Keratinocyte (primary cell): ENCODE measurements at regions not wholly inside any gene's neighbourhood (a gene's known extent, or its start where the extent isn't known, plus 50 kb on each side); places are given as distances from the start of the nearest gene placed in this dataset.

ENCODE experiments used
- DNase-seq: peaks from one replicate; pipeline ENCODE4 v3.0.0-alpha.2; 2011; ENCODE audit warnings: low read depth, missing footprints, low spot score
- FAIRE-seq: peaks from 2 replicates; lab custom pipeline; 2011; peaks lifted over from hg19 to GRCh38; lab: Jason Lieb, UNC
- H2AFZ ChIP-seq: 2 replicates; pipeline ENCODE4 v1.6.0; 2012; ENCODE audit warnings: low read length, control low read depth, inconsistent platforms; ENCODE audit not compliant: control insufficient read depth
- H3K27ac ChIP-seq: 2 replicates; pipeline ENCODE4 v1.5.1; 2011; ENCODE audit warnings: low read length; ENCODE audit not compliant: control insufficient read depth, insufficient read depth
- H3K27me3 ChIP-seq: 3 replicates; pipeline ENCODE4 v1.6.0; 2011; ENCODE audit warnings: low read length; ENCODE audit not compliant: control insufficient read depth, insufficient read depth; ENCODE audit errors: extremely low read depth
- H3K36me3 ChIP-seq, 2 experiments: 2 replicates in 1 of 2; 3 replicates in 1 of 2; pipeline ENCODE4 v1.5.1; 2011; ENCODE audit warnings: low read length in 2 of 2, mild to moderate bottlenecking in 1 of 2; ENCODE audit not compliant: control insufficient read depth in 2 of 2, insufficient read depth in 2 of 2; ENCODE audit errors: extremely low read depth in 1 of 2
- H3K4me1 ChIP-seq: 3 replicates; pipeline ENCODE4 v1.5.1; 2011; ENCODE audit warnings: low read length; ENCODE audit not compliant: control insufficient read depth, insufficient read depth; ENCODE audit errors: extremely low read depth
- H3K4me2 ChIP-seq: 3 replicates; pipeline ENCODE4 v1.6.0; 2011; ENCODE audit warnings: low read depth, low read length; ENCODE audit not compliant: control insufficient read depth, insufficient read depth; ENCODE audit errors: extremely low read depth
- H3K4me3 ChIP-seq, 3 experiments: fragments of 200-600 bp in 1 of 3; sonication (generic) in 1 of 3; 2 replicates in 2 of 3; 3 replicates in 1 of 3; pipeline ENCODE4 v1.5.1; 2011 to 2016; ENCODE audit warnings: low read length in 3 of 3, mild to moderate bottlenecking in 3 of 3, control low read depth in 2 of 3, inconsistent platforms in 1 of 3, low read depth in 1 of 3, mixed read lengths in 1 of 3, mixed run types in 1 of 3, moderate library complexity in 1 of 3; ENCODE audit not compliant: control insufficient read depth in 2 of 3, insufficient read depth in 2 of 3; ENCODE audit errors: extremely low read depth in 1 of 3
- H3K79me2 ChIP-seq: 2 replicates; pipeline ENCODE4 v1.6.0; 2012; ENCODE audit warnings: low read length; ENCODE audit not compliant: control insufficient read depth, insufficient read depth
- H3K9ac ChIP-seq: 3 replicates; pipeline ENCODE4 v1.6.0; 2011; ENCODE audit warnings: low read length; ENCODE audit not compliant: control insufficient read depth, insufficient read depth; ENCODE audit errors: extremely low read depth
- H3K9me1 ChIP-seq: 3 replicates; pipeline ENCODE4 v1.6.0; 2011; ENCODE audit warnings: low read length; ENCODE audit not compliant: control insufficient read depth, insufficient read depth; ENCODE audit errors: extremely low read depth
- H3K9me3 ChIP-seq: 2 replicates; pipeline ENCODE4 v1.5.1; 2012; ENCODE audit warnings: low read depth, low read length; ENCODE audit not compliant: control insufficient read depth
- H4K20me1 ChIP-seq: 3 replicates; pipeline ENCODE4 v1.6.0; 2011; ENCODE audit warnings: low read length; ENCODE audit not compliant: control insufficient read depth, insufficient read depth; ENCODE audit errors: extremely low read depth
- CTCF ChIP-seq, 3 experiments: IDR thresholded peaks in 1 of 3; conservative IDR thresholded peaks in 1 of 3; optimal IDR thresholded peaks in 1 of 3; 2 replicates in 2 of 3; 3 replicates in 1 of 3; pipeline versions ENCODE3 to v1.5.1; 2011; ENCODE audit warnings: low read length in 3 of 3, mild to moderate bottlenecking in 3 of 3, moderate library complexity in 2 of 3, control low read depth in 1 of 3, inconsistent platforms in 1 of 3; ENCODE audit not compliant: insufficient read depth in 2 of 3; ENCODE audit errors: extremely low read depth in 1 of 3
- EZH2 ChIP-seq: IDR thresholded peaks from one replicate; pipeline ENCODE4 v1.6.1; 2012; ENCODE audit warnings: inconsistent platforms, mild to moderate bottlenecking, low read length, moderate library complexity
- dilution Hi-C: fragments of 300-500 bp; cut with MboI; formaldehyde crosslinking; loops from one replicate; pipeline ENCODE4 v1.7.0; 2020; ENCODE audit warnings: low sequenced_read_pairs; ENCODE audit not compliant: extremely low pct_ligation_motif_present

- no peaks in the 10 kb centered on the region for H4K20me1 ChIP-seq
- no peak for FAIRE-seq
- H3K9me3 ChIP-seq = no peaks in the 10 kb centered on the region
- no peak overlapping the region for H3K4me3 ChIP-seq
- H3K79me2 ChIP-seq = no peaks in the 10 kb centered on the region
- H3K4me1 ChIP-seq = no peaks in the 10 kb centered on the region
- dilution Hi-C loops = no loop called here
- DNase-seq = no peak
- no peak overlapping the region for H2AFZ ChIP-seq
- no peaks in the 10 kb centered on the region for H3K36me3 ChIP-seq
- no peak overlapping the region for H3K4me2 ChIP-seq
- TF ChIP-seq CTCF (optimal IDR thresholded peaks at IDR 0.05 in 1 of 3, IDR thresholded peaks at IDR 0.05 in 1 of 3, conservative IDR thresholded peaks at IDR 0.05 in 1 of 3; ENCODE audit: extremely low read depth in 1 of 3, insufficient read depth in 2 of 3, low read length in 3 of 3) = no peak
- TF ChIP-seq EZH2 = no peak
- H3K9me1 ChIP-seq = no peaks in the 10 kb centered on the region
- no peak overlapping the region for H3K9ac ChIP-seq
- H3K27ac ChIP-seq = no peak overlapping the region
- no peaks in the 10 kb centered on the region for H3K27me3 ChIP-seq
These were observed 324.7 kb upstream of the PIK3C3 start for GRCh38 chr18:41630232-41630886.

GRCh38 chr18:41624460-41624859, 330.6 kb upstream of the PIK3C3 start:
- no peak overlapping the region for H3K4me2 ChIP-seq
- dilution Hi-C loops = no loop called here
- H3K79me2 ChIP-seq = no peaks in the 10 kb centered on the region
- H3K9me3 ChIP-seq = no peaks in the 10 kb centered on the region
- H3K9me1 ChIP-seq = no peaks in the 10 kb centered on the region
- no peaks in the 10 kb centered on the region for H3K36me3 ChIP-seq
- H3K4me3 ChIP-seq = no peak overlapping the region
- H3K27ac ChIP-seq = no peak overlapping the region
- H2AFZ ChIP-seq = no peak overlapping the region
- no peaks in the 10 kb centered on the region for H4K20me1 ChIP-seq
- no peaks in the 10 kb centered on the region for H3K4me1 ChIP-seq
- no peak overlapping the region for H3K9ac ChIP-seq
- TF ChIP-seq EZH2 = no peak
- no peak for TF ChIP-seq CTCF (optimal IDR thresholded peaks at IDR 0.05 in 1 of 3, IDR thresholded peaks at IDR 0.05 in 1 of 3, conservative IDR thresholded peaks at IDR 0.05 in 1 of 3; ENCODE audit: extremely low read depth in 1 of 3, insufficient read depth in 2 of 3, low read length in 3 of 3)
- no peaks in the 10 kb centered on the region for H3K27me3 ChIP-seq
- no peak for DNase-seq
- no peak for FAIRE-seq
